Muscle of leg (tissue), 3 donors: ENCODE measurements at regions not wholly inside any gene's neighbourhood (a gene's known extent, or its start where the extent isn't known, plus 50 kb on each side); places are given as distances from the start of the nearest gene placed in this dataset.

Experiments used
- DNase-seq: peaks from one replicate; pipeline ENCODE4 v3.0.0; 2013
- H3K27ac ChIP-seq: one replicate; pipeline ENCODE4 v1.5.1; 2013; ENCODE audit warnings: mild to moderate bottlenecking, low read length, control low read depth
- H3K27me3 ChIP-seq: one replicate; pipeline ENCODE4 v1.6.1; 2013; ENCODE audit warnings: low read length; ENCODE audit not compliant: control insufficient read depth, insufficient read depth
- H3K36me3 ChIP-seq: one replicate; pipeline ENCODE4 v1.6.1; 2013; ENCODE audit warnings: low read length; ENCODE audit not compliant: control insufficient read depth, insufficient read depth
- H3K4me1 ChIP-seq: one replicate; pipeline ENCODE4 v1.6.1; 2013; ENCODE audit warnings: low read length; ENCODE audit not compliant: control insufficient read depth, insufficient read depth
- H3K4me3 ChIP-seq: one replicate; pipeline ENCODE4 v1.5.1; 2013; ENCODE audit warnings: low read length, control low read depth
- H3K9me3 ChIP-seq: replicated peaks from 2 replicates; pipeline ENCODE4 v1.6.1; 2013; ENCODE audit warnings: low read depth, low read length; ENCODE audit not compliant: control insufficient read depth
- WGBS: methylation state at CpG from one replicate; pipeline ENCODE4 v1.1.5; 2013; ENCODE audit warnings: missing lambda C conversion rate; ENCODE audit not compliant: insufficient coverage; 5-methylcytosine and 5-hydroxymethylcytosine counted together

GRCh38 chr15:26143221-26143620 lies 280.1 kb upstream of the ATP10A start:
- Histone ChIP-seq H3K27ac (no peak overlapping the region), H3K9me3 (no peaks in the 10 kb centered on the region), H3K36me3 (no peaks in the 10 kb centered on the region), H3K27me3 (peaks cover 2% of the 10 kb centered on the region), H3K4me3 (no peak overlapping the region), H3K4me1 (no peaks in the 10 kb centered on the region)
- WGBS, result no CpG with 5 or more reads among the region's 1 CpG
- no peak for DNase-seq

GRCh38 chr15:26134812-26135211 lies 271.7 kb upstream of the ATP10A start:
- no peak overlapping the region for H3K4me3 ChIP-seq
- DNase-seq, result no peak
- 82% methylated on average over 7 of the region's 11 CpGs for WGBS
- no peaks in the 10 kb centered on the region for H3K27me3 ChIP-seq
- H3K4me1 ChIP-seq, result no peaks in the 10 kb centered on the region
- H3K36me3 ChIP-seq, result no peaks in the 10 kb centered on the region
- no peak overlapping the region for H3K27ac ChIP-seq
- H3K9me3 ChIP-seq, result no peaks in the 10 kb centered on the region

GRCh38 chr15:26134152-26134551 lies 271.0 kb upstream of the ATP10A start:
- DNase-seq, result no peak
- no peaks in the 10 kb centered on the region for H3K36me3 ChIP-seq
- no peaks in the 10 kb centered on the region for H3K4me1 ChIP-seq
- H3K4me3 ChIP-seq, result no peak overlapping the region
- H3K9me3 ChIP-seq, result no peaks in the 10 kb centered on the region
- WGBS, result no CpG with 5 or more reads among the region's 5 CpGs
- no peak overlapping the region for H3K27ac ChIP-seq
- H3K27me3 ChIP-seq, result no peaks in the 10 kb centered on the region

- no peaks in the 10 kb centered on the region for H3K9me3 ChIP-seq
- H3K4me3 ChIP-seq, result no peak overlapping the region
- no peak overlapping the region for H3K27ac ChIP-seq
- WGBS, result 40% methylated on average over 1 of the region's 3 CpGs
- no peak for DNase-seq
- no peaks in the 10 kb centered on the region for H3K36me3 ChIP-seq
- no peaks in the 10 kb centered on the region for H3K4me1 ChIP-seq
- no peaks in the 10 kb centered on the region for H3K27me3 ChIP-seq
Observed at GRCh38 chr15:26132811-26133210, 269.7 kb upstream of the ATP10A start.

GRCh38 chr15:26129852-26130251 lies 266.7 kb upstream of the ATP10A start:
- Histone ChIP-seq H3K36me3 (no peaks in the 10 kb centered on the region), H3K27ac (no peak overlapping the region), H3K27me3 (no peaks in the 10 kb centered on the region), H3K9me3 (no peaks in the 10 kb centered on the region), H3K4me1 (no peaks in the 10 kb centered on the region), H3K4me3 (no peak overlapping the region)
- DNase-seq, result no peak
- no CpG with 5 or more reads among the region's 5 CpGs for WGBS

GRCh38 chr15:26128611-26129140 lies 265.5 kb upstream of the ATP10A start:
- Histone ChIP-seq H3K36me3 (no peaks in the 10 kb centered on the region), H3K27ac (no peak overlapping the region), H3K4me3 (no peak overlapping the region), H3K27me3 (no peaks in the 10 kb centered on the region), H3K4me1 (no peaks in the 10 kb centered on the region), H3K9me3 (no peaks in the 10 kb centered on the region)
- DNase-seq, result no peak
- 100% methylated on average over 2 of the region's 7 CpGs for whole genome bisulfite sequencing

GRCh38 chr15:26126819-26127387 lies 263.8 kb upstream of the ATP10A start:
- 20% methylated on average over 1 of the region's 3 CpGs for WGBS
- no peak overlapping the region for H3K27ac ChIP-seq
- H3K4me1 ChIP-seq, result no peaks in the 10 kb centered on the region
- H3K27me3 ChIP-seq, result no peaks in the 10 kb centered on the region
- no peak overlapping the region for H3K4me3 ChIP-seq
- no peak for DNase-seq
- H3K9me3 ChIP-seq, result no peaks in the 10 kb centered on the region
- no peaks in the 10 kb centered on the region for H3K36me3 ChIP-seq

- Histone ChIP-seq H3K27me3 (no peaks in the 10 kb centered on the region), H3K4me1 (peaks cover 3% of the 10 kb centered on the region), H3K36me3 (no peaks in the 10 kb centered on the region), H3K9me3 (no peaks in the 10 kb centered on the region), H3K4me3 (no peak overlapping the region), H3K27ac (no peak overlapping the region)
- WGBS, result 44% methylated on average over 5 of the region's 6 CpGs
- peak; percentile 5 for DNase-seq
Observed at GRCh38 chr15:26126070-26126469, 262.9 kb upstream of the ATP10A start.

GRCh38 chr15:26125664-26126063 lies 262.5 kb upstream of the ATP10A start:
- 91% methylated on average over 12 of the region's 12 CpGs for WGBS
- H3K9me3 ChIP-seq, result no peaks in the 10 kb centered on the region
- H3K4me3 ChIP-seq, result no peak overlapping the region
- H3K4me1 ChIP-seq, result peaks cover 3% of the 10 kb centered on the region
- no peak for DNase-seq
- H3K27ac ChIP-seq, result no peak overlapping the region
- no peaks in the 10 kb centered on the region for H3K36me3 ChIP-seq
- no peaks in the 10 kb centered on the region for H3K27me3 ChIP-seq

- H3K27me3 ChIP-seq, result no peaks in the 10 kb centered on the region
- no peak overlapping the region for H3K4me3 ChIP-seq
- WGBS, result 96% methylated on average over 4 of the region's 6 CpGs
- no peaks in the 10 kb centered on the region for H3K9me3 ChIP-seq
- DNase-seq, result no peak
- H3K4me1 ChIP-seq, result peaks cover 8% of the 10 kb centered on the region
- H3K27ac ChIP-seq, result no peak overlapping the region
- no peaks in the 10 kb centered on the region for H3K36me3 ChIP-seq
Observed at GRCh38 chr15:26119322-26119721, 256.2 kb upstream of the ATP10A start.
